AG09309 (cell line): ENCODE measurements at regions not wholly inside any gene's neighbourhood (a gene's known extent, or its start where the extent isn't known, plus 50 kb on each side); places are given as distances from the start of the nearest gene placed in this dataset.
A peak's percentile ranks its signal among the peaks of the same experiment; 100 is the strongest.

Experiments
- DNase-seq: peaks from one replicate; pipeline ENCODE4 v3.0.0-alpha.2; 2010; ENCODE audit warnings: low read depth
- H3K4me3 ChIP-seq: 2 replicates; pipeline ENCODE4 v1.5.1; 2011; ENCODE audit warnings: mild to moderate bottlenecking, low read depth, low read length, moderate library complexity; ENCODE audit not compliant: control insufficient read depth
- TF ChIP-seq, protein P1 (sequence below): IDR thresholded peaks from 2 replicates; pipeline ENCODE4 v1.5.1; 2011; ENCODE audit warnings: mild to moderate bottlenecking, low read depth, low read length, inconsistent platforms; ENCODE audit not compliant: insufficient read depth, control insufficient read depth; ENCODE audit errors: missing control alignments

DNA sequence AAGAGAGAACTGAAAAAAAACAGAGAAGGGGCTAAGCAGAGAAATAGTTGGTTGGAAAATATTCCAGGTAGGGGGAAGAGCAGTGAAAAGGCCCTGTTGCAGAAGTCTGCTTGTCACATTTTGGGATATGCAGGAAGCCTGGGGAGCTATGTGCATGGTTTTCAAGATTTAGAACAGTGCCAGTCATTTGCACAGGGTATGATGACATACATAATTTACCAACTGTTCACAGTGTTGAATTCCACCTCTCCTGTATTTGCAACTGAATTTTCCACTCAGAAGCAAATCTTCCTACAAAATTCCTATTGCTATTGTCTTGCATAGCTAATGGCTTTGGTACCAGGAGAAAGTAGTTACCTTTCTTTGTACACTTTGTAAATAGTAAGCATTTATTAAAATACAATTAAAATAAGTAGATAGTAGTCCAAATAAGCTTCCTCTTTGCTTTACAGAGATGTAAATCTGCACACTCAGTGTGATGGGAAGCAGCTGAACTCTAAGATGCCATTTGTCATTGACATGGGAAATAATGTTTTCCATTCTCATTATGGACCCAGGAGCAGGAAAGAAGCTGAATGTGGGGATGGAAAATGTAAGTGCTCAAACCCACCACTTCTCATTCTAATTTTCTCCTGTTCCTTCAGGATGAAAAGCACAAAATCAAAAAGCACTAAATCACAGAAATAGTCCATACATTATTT lies 177.4 kb downstream of the BTG1 start:
- no peak overlapping the region for H3K4me3 ChIP-seq
- TF ChIP-seq, protein P1, sequence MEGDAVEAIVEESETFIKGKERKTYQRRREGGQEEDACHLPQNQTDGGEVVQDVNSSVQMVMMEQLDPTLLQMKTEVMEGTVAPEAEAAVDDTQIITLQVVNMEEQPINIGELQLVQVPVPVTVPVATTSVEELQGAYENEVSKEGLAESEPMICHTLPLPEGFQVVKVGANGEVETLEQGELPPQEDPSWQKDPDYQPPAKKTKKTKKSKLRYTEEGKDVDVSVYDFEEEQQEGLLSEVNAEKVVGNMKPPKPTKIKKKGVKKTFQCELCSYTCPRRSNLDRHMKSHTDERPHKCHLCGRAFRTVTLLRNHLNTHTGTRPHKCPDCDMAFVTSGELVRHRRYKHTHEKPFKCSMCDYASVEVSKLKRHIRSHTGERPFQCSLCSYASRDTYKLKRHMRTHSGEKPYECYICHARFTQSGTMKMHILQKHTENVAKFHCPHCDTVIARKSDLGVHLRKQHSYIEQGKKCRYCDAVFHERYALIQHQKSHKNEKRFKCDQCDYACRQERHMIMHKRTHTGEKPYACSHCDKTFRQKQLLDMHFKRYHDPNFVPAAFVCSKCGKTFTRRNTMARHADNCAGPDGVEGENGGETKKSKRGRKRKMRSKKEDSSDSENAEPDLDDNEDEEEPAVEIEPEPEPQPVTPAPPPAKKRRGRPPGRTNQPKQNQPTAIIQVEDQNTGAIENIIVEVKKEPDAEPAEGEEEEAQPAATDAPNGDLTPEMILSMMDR = no peak
- DNase-seq = no peak

DNA sequence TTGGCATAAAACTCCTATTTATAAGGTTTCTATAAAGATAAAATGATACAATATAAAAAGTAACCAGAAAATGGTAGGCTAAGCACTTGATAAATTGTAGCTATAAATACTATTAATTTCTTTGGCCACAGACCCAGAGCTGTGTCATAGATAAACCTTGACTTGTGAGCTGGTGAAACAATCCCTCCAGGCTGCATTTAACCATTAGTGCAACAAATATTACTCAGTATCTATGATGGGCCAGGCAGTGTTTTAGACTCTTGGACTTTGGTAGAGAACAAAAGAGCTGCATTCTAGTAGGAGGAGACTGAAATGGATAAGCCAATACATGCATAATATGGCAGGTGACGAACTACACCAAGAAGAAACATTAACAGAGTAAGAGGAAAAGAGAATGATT lies 178.1 kb downstream of the BTG1 start:
- DNase-seq = no peak
- H3K4me3 ChIP-seq = no peak overlapping the region
- TF ChIP-seq, protein P1 = no peak

DNA sequence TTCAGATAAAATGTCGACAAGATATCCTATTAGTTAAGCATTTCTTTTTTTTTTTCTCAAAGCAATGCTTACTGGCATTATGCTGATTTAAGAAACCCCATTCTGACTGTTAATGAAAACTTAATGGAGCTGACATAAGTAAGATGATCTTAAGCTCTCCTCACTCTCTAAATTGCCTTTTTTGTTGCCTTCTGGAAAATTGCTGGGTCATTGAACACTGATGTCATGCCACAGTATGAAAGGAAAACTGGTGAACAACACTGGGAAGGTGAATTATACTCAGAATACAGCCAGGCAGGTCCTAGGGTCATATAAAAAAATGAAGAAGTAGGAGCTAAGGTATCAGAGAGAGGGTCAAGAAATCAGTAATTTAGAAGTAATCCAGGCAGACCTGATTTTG lies 179.9 kb downstream of the BTG1 start:
- H3K4me3 ChIP-seq = no peak overlapping the region
- TF ChIP-seq, protein P1 = no peak
- DNase-seq = no peak

DNA sequence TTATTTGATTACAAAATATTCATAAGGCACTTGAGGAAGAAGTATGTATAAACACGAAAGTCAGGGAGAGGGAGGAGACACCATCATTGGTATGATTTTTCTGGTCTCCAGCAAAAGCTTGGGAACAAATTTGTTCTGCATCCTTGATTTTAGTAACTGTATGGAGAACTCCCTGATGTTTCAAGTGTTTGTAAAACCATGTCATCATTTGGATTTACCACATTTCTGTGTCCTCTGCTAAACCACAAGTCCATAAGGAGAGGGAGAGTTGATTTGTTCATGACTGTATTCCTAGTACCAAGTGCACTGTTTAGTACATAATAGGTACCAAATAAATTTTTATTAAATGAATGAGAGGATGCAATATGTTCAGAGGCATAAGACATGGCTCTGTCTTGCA lies 181.1 kb downstream of the BTG1 start:
- TF ChIP-seq, protein P1 = no peak
- H3K4me3 ChIP-seq = no peak overlapping the region
- DNase-seq = no peak

DNA sequence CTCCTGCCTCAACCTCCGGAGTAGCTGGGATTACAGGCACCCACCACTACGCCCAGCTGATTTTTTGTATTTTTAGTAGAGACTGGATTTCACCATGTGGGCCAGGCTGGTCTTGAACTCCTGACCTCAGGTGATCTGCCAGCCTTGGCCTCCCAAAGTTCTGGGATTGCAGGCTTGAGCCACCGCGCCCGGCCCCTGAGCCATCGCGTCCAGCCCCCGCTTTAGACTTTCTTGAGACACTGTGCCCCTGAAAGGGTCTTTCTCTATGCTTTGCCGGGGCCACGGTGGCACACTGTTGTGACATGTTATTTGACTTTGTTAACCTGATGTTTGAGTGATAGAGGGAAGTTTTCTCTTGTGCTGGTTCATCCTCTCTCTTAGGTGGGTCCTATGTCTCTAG lies 186.4 kb downstream of the BTG1 start:
- no peak for DNase-seq
- no peak overlapping the region for H3K4me3 ChIP-seq
- TF ChIP-seq, protein P1 = no peak

DNA sequence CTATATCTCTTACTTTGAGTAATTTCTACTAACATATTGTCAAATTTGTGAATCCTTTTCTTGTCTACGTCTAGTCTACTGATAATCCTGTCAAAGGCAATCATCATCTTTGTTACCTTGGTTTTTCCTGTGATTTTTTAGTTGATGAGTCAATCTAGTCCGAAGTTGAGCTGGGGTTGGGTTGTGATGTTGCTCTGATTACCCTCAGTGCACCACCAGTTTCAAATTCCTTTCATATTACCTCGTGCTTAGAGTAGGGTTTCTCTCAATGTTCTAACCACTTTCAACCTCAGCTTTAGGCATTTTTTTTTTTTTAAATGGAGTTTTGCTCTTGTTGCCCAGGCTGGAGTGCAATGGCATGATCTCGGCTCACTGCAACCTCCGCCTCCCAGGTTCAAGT lies 186.8 kb downstream of the BTG1 start:
- DNase-seq = peak; percentile 25
- TF ChIP-seq, protein P1 = no peak

DNA sequence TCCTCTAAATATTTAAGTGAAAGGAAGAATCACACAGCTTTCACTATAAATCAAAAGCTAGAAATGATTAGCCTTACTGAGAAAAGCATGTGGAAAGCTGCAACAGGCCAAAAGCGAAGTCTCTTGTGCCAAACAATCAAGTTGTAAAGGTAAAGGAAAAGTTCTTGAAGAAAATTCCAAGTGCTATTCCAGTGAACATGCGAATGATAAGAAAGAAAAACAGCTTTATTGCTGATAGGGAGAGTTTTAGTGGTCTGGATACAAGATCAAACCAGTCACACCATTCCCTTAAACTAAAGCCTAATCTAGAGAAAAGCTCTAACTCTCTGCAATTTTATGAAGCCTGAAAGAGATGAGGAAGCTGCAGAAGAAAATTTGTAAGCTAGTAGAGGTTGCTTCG lies 190.9 kb downstream of the BTG1 start:
- no peak for DNase-seq
- TF ChIP-seq, protein P1 = no peak
- H3K4me3 ChIP-seq = no peak overlapping the region

More for the DNA sequence above, 186.8 kb downstream of the BTG1 start:
- no peak overlapping the region for H3K4me3 ChIP-seq
